Choroid plexus epithelial cell (primary cell): ENCODE measurements at regions not wholly inside any gene's neighbourhood (a gene's known extent, or its start where the extent isn't known, plus 50 kb on each side); places are given as distances from the start of the nearest gene placed in this dataset.
"Not testable (repeated sequence)": the region's sequence is repeated elsewhere in the genome, so short reads cannot be mapped to it uniquely, and the experiment has no call there.

Experiments used
- DNase-seq: peaks from one replicate; pipeline ENCODE4 v3.0.0-alpha.2; 2010; ENCODE audit warnings: low read depth
- H3K4me3 ChIP-seq: 2 replicates; pipeline ENCODE4 v1.5.1; 2011; ENCODE audit warnings: low read depth, mild to moderate bottlenecking, control low read depth, low read length, moderate library complexity
- TF ChIP-seq, protein P1 (sequence below): conservative IDR thresholded peaks from 2 replicates; pipeline ENCODE4 v1.5.1; 2011; ENCODE audit warnings: low read depth, mild to moderate bottlenecking, control low read depth, inconsistent platforms, low read length, moderate library complexity

GRCh38 chr4:79164907-79165610 is 160.8 kb downstream of the NAA11 start:
- DNase-seq = no peak
- no peak overlapping the region for H3K4me3 ChIP-seq
- TF ChIP-seq, protein P1, sequence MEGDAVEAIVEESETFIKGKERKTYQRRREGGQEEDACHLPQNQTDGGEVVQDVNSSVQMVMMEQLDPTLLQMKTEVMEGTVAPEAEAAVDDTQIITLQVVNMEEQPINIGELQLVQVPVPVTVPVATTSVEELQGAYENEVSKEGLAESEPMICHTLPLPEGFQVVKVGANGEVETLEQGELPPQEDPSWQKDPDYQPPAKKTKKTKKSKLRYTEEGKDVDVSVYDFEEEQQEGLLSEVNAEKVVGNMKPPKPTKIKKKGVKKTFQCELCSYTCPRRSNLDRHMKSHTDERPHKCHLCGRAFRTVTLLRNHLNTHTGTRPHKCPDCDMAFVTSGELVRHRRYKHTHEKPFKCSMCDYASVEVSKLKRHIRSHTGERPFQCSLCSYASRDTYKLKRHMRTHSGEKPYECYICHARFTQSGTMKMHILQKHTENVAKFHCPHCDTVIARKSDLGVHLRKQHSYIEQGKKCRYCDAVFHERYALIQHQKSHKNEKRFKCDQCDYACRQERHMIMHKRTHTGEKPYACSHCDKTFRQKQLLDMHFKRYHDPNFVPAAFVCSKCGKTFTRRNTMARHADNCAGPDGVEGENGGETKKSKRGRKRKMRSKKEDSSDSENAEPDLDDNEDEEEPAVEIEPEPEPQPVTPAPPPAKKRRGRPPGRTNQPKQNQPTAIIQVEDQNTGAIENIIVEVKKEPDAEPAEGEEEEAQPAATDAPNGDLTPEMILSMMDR = no peak

DNA sequence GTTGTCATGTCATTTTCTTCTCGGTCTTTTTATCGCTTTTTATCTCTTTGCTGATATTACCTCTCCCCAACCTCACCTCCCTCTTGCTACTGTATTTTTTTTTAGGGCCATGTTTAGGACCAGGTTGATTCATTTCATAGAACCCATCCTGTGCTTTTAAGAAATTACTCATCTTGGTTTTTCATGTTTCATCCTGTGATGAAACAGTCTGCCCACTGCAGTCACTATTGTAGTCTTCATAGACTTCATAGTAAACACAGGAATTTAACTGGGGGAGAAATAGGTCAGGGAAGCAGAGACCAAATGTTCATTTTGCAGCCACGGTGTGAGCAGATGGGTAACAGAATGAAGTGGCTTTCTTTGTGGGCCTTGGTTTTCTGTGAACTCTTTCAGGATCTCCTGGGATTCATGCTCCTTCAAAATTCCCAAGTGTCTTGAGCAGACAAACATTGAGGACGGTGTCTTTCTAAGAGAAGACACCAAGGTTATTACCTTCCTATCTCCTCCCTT is 161.8 kb downstream of the NAA11 start:
- DNase-seq = no peak
- H3K4me3 ChIP-seq = no peak overlapping the region
- TF ChIP-seq, protein P1 = no peak

DNA sequence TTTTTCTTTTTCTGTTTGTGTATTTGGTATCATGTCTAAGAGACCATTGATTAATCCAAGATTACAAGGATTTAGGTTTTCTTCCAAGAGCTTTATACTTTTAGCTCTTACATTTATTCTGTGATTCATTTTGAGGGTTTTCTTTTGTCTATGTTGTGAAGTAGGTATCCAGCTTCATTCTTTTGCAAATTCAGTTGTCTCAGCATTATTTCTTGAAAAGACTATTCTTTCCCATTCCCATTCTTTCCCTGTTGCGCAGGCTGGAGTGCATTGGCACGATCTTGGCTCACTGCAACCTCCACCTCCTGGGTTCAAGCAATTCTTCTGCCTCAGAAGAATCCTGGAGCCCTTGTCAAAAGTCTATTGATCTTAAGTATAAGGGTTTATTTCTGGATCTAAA is 164.9 kb downstream of the NAA11 start:
- H3K4me3 ChIP-seq = no peak overlapping the region
- TF ChIP-seq, protein P1 = no peak
- no peak for DNase-seq

DNA sequence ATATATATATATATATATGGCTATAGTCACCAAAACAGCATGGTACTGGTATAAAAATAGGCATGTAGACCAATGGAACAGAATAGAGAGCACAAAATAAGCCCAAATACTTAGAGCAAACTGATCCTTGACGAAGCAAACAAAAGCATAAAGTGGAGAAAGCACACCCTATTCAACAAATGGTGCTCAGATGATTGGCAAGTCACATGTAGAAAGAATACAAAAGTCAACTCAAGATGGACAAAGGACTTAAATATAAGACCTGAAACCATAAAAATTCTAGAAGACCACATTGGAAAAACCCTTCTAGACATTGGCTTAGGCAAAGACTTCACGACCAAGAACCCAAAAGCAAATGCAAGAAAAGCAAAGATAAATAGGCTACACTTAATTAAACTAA is 167.2 kb downstream of the NAA11 start:
- not testable (repeated sequence) for H3K4me3 ChIP-seq, DNase-seq

DNA sequence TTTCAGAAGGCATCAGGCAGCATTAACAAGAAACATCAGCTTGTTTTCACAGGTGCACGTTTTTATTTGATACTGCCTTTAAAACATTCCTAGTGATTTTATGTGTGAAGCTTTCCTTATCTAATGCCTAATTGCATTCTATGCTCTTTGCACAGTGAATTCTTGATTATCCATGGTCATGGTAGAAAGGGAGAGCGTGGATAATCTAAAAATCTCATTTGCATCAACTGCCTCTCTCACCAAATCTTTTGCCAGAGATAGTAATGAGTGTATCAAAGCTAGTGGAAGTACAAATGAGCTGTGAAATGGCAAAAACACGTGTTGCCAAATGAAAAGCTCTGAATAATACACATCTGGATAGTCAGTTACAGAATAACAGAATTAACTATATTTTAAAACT is 170.5 kb downstream of the NAA11 start:
- no peak overlapping the region for H3K4me3 ChIP-seq
- TF ChIP-seq, protein P1 = no peak
- DNase-seq = no peak

GRCh38 chr4:79150820-79151416 is 174.9 kb downstream of the NAA11 start:
- TF ChIP-seq, protein P1 = no peak
- H3K4me3 ChIP-seq = no peak overlapping the region
- DNase-seq = no peak

GRCh38 chr4:79148369-79148768 is 177.5 kb downstream of the NAA11 start:
- no peak overlapping the region for H3K4me3 ChIP-seq
- TF ChIP-seq, protein P1 = no peak
- DNase-seq = no peak
